Body of pancreas (tissue), 4 donors: ENCODE measurements at regions not wholly inside any gene's neighbourhood (a gene's known extent, or its start where the extent isn't known, plus 50 kb on each side); places are given as distances from the start of the nearest gene placed in this dataset.

Source experiments
- ATAC-seq: fragments of 150-250 bp; one replicate; pipeline ENCODE4 v1.9.1; 2016
- DNase-seq, 4 donors: peaks; one replicate each; pipeline ENCODE4 v3.0.0-alpha.2; 2019
- H3K27ac ChIP-seq, 4 donors: fragments of 200-600 bp; sonication (generic); 1 replicate in 3 of 4; 2 replicates in 1 of 4; pipeline versions ENCODE4 v1.5.1 to v1.6.1; 2016 to 2019; ENCODE audit warnings: mild to moderate bottlenecking in 1 of 4, mixed read lengths in 1 of 4, moderate library complexity in 1 of 4
- H3K27me3 ChIP-seq, 2 donors: fragments of 200-600 bp; sonication (generic); one replicate each; pipeline ENCODE4 v1.6.0; 2016; ENCODE audit warnings: mild to moderate bottlenecking in 1 of 2
- H3K36me3 ChIP-seq, 2 donors: fragments of 200-600 bp; sonication (generic); replicated peaks in 1 of 2; 2 replicates each; pipeline ENCODE4 v1.5.1; 2016; ENCODE audit warnings: low read depth in 2 of 2; ENCODE audit not compliant: insufficient read depth in 1 of 2
- H3K4me1 ChIP-seq: fragments of 200-600 bp; sonication (generic); one replicate; pipeline ENCODE4 v1.6.0; 2016
- H3K4me3 ChIP-seq, 2 donors: fragments of 200-600 bp; sonication (generic); 1 replicate in 1 of 2; 2 replicates in 1 of 2; pipeline ENCODE4 v1.5.1; 2016 to 2019
- H3K9me3 ChIP-seq, 3 donors: fragments of 200-600 bp; sonication (generic); 1 replicate in 2 of 3; 2 replicates in 1 of 3; pipeline ENCODE4 v1.5.1; 2016
- POLR2A ChIP-seq, 3 donors: fragments of 450-650 bp; IDR thresholded peaks; one replicate each; pipeline ENCODE4 v1.6.1; 2016; ENCODE audit warnings: antibody characterized with exemption in 3 of 3, mild to moderate bottlenecking in 2 of 3
- WGBS, 2 donors: methylation state at CpG; one replicate each; pipeline ENCODE4 v1.1.5; 2017; 5-methylcytosine and 5-hydroxymethylcytosine counted together
- intact Hi-C: fragments of 100-400 bp; cut with DNase I; formaldehyde crosslinking; loops from one replicate; pipeline ENCODE4 v1.15.1; 2023
- TF ChIP-seq, protein P1 (sequence below), 7 experiments: fragments of 450-650 bp in 4 of 7; fragments of 200-600 bp in 3 of 7; sonication (generic) in 3 of 7; IDR thresholded peaks; one replicate each; pipeline ENCODE4 v1.5.1; 2016 to 2019; ENCODE audit warnings: antibody characterized with exemption in 7 of 7

GRCh38 chr7:156109988-156110387, 297.7 kb upstream of the SHH start:
- ATAC-seq, result no peak
- TF ChIP-seq POLR2A (IDR thresholded peaks at IDR 0.05), result no peak
- TF ChIP-seq, protein P1, sequence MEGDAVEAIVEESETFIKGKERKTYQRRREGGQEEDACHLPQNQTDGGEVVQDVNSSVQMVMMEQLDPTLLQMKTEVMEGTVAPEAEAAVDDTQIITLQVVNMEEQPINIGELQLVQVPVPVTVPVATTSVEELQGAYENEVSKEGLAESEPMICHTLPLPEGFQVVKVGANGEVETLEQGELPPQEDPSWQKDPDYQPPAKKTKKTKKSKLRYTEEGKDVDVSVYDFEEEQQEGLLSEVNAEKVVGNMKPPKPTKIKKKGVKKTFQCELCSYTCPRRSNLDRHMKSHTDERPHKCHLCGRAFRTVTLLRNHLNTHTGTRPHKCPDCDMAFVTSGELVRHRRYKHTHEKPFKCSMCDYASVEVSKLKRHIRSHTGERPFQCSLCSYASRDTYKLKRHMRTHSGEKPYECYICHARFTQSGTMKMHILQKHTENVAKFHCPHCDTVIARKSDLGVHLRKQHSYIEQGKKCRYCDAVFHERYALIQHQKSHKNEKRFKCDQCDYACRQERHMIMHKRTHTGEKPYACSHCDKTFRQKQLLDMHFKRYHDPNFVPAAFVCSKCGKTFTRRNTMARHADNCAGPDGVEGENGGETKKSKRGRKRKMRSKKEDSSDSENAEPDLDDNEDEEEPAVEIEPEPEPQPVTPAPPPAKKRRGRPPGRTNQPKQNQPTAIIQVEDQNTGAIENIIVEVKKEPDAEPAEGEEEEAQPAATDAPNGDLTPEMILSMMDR (IDR thresholded peaks at IDR 0.05), result no peak
- Histone ChIP-seq H3K4me1 (no peaks in the 10 kb centered on the region), H3K9me3 (no peaks in the 10 kb centered on the region), H3K36me3 (no peaks in the 10 kb centered on the region), H3K4me3 (no peak overlapping the region), H3K27me3 (no peaks in the 10 kb centered on the region), H3K27ac (no peak overlapping the region)
- 37 to 45% methylated on average over 2 of the region's 2 CpGs for WGBS, 2 donors
- DNase-seq, result no peak
- intact Hi-C loops, result no loop called here

- H3K4me3 ChIP-seq, result no peak overlapping the region
- 90 to 91% methylated on average over 8 of the region's 8 CpGs for WGBS, 2 donors
- intact Hi-C loops, result no loop called here
- H3K36me3 ChIP-seq, result no peaks in the 10 kb centered on the region
- no peak for ATAC-seq
- no peaks in the 10 kb centered on the region for H3K4me1 ChIP-seq
- no peak for DNase-seq
- no peak for TF ChIP-seq POLR2A (IDR thresholded peaks at IDR 0.05)
- TF ChIP-seq, protein P1 (IDR thresholded peaks at IDR 0.05), result no peak
- H3K27me3 ChIP-seq, result no peaks in the 10 kb centered on the region
- H3K9me3 ChIP-seq, result no peaks in the 10 kb centered on the region
- H3K27ac ChIP-seq, result no peak overlapping the region
These were observed 296.8 kb upstream of the SHH start for GRCh38 chr7:156109076-156109475.

GRCh38 chr7:156107957-156108356, 295.7 kb upstream of the SHH start:
- H3K27ac ChIP-seq, result no peak overlapping the region
- WGBS, 2 donors, result 86 to 100% methylated on average over 1 to 17 of the region's 17 CpGs
- DNase-seq (no peak), ATAC-seq (no peak)
- no peaks in the 10 kb centered on the region for H3K4me1 ChIP-seq
- H3K4me3 ChIP-seq, result no peak overlapping the region
- H3K9me3 ChIP-seq, result no peaks in the 10 kb centered on the region
- intact Hi-C loops, result no loop called here
- H3K27me3 ChIP-seq, result no peaks in the 10 kb centered on the region
- no peak for TF ChIP-seq POLR2A (IDR thresholded peaks at IDR 0.05)
- TF ChIP-seq, protein P1 (IDR thresholded peaks at IDR 0.05), result no peak
- H3K36me3 ChIP-seq, result no peaks in the 10 kb centered on the region

- Histone ChIP-seq H3K27ac (no peak overlapping the region), H3K27me3 (no peaks in the 10 kb centered on the region), H3K9me3 (no peaks in the 10 kb centered on the region), H3K36me3 (no peaks in the 10 kb centered on the region), H3K4me1 (no peaks in the 10 kb centered on the region), H3K4me3 (no peak overlapping the region)
- intact Hi-C loops, result no loop called here
- WGBS, 2 donors, result 63 to 68% methylated on average over 9 of the region's 9 CpGs
- no peak for TF ChIP-seq POLR2A (IDR thresholded peaks at IDR 0.05)
- TF ChIP-seq, protein P1 (IDR thresholded peaks at IDR 0.05), result no peak
- no peak for ATAC-seq
- DNase-seq, result no peak
These were observed 293.8 kb upstream of the SHH start for GRCh38 chr7:156106107-156106426.

DNA sequence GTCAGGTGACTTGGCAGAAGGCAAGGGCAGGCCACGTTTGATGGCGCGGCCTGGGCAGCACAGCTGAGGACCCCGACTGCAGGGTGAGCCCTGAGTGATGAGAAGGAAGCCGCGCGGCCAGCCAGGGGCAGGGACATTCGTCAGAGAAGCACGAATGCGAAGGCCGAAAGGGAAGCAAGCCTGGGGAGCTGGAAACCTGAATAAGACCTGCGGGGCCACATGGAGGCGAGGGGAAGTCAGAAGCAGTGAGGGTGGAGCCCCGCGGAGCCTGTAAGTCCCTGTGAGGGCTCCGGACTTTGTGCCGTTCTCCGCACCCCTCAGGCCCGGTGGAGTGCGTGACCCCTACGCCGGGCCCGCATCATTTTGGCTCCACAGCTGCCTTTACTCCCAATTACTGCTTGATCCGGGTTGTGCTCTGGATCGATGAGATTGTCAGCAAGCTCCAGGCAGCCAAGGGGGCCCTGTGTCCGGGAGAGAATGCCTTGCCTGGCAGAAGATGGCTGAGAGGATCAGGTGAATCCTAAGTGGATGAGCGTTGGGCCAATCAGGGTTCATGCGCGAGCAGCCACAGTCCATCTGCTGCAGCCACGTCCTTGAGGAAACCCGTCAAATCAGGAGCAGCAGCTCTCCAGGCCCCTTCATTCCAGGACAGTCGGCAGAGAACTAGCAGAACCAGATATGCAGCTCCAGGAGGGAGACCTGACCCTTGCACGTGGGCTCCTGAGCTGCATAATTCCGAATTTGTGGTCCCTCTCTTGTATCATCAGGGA, 293.3 kb upstream of the SHH start:
- no peak for DNase-seq
- WGBS, 2 donors, result 67% methylated on average over 29 to 34 of the region's 34 CpGs
- H3K27ac ChIP-seq, result no peak overlapping the region
- intact Hi-C loops, result no loop called here
- H3K4me3 ChIP-seq, result no peak overlapping the region
- no peak for ATAC-seq
- TF ChIP-seq POLR2A (IDR thresholded peaks at IDR 0.05), result no peak
- H3K27me3 ChIP-seq, result no peaks in the 10 kb centered on the region
- no peaks in the 10 kb centered on the region for H3K4me1 ChIP-seq
- H3K9me3 ChIP-seq, result no peaks in the 10 kb centered on the region
- H3K36me3 ChIP-seq, result no peaks in the 10 kb centered on the region
